GM19328 (cell line): ENCODE measurements at regions not wholly inside any gene's neighbourhood (a gene's known extent, or its start where the extent isn't known, plus 50 kb on each side); places are given as distances from the start of the nearest gene placed in this dataset.
"Not testable (repeated sequence)": the region's sequence is repeated elsewhere in the genome, so short reads cannot be mapped to it uniquely, and the experiment has no call there.

ENCODE experiments used
- ATAC-seq: cut with Tn5 transposase; IDR thresholded peaks from one replicate; pipeline ENCODE4 v1.9.1; 2021; ENCODE audit warnings: mild to moderate bottlenecking, moderate library complexity; ENCODE audit not compliant: unreplicated experiment

GRCh38 chr14:88981948-88982347, 157.5 kb downstream of the TTC8 start:
- ATAC-seq = no peak

DNA sequence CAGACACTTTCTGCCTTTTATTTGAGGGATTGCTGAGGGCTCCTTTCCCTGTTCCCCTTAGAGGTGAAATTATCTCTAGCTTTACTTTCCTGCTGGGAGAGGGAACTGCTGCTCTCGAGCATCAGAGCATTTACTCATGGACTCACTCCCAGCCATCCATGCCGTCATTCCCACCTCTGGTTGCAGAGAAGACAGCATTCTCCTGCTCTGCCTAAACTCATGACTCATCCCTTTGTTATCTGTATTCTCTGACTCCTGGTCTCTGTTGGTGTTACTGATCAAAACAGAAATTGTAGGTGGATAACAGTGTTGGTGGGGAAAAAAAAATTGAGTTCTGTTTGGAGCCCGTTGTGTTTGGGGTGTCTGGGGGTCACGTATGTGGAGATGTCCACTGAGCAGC, 159.3 kb downstream of the TTC8 start:
- no peak for ATAC-seq

DNA sequence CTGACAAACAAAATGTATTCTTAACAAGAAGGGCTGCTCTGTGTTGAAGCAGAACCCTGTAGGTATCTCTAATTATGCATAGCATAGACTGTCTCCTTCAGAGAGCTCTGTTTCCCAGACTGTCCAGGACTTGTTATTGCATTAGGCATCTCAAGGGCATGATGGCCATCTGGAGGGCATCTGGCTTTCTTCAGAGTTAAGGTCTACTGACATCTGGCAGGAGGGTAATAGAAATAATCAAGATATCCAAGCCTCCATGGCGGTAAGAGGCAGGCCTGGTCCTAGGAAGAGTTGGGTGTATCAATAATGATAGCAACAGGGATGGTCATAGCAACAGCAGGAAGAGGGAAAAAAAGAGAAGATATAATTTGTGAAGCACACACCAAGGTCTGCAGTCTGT, 161.2 kb downstream of the TTC8 start:
- ATAC-seq = no peak

DNA sequence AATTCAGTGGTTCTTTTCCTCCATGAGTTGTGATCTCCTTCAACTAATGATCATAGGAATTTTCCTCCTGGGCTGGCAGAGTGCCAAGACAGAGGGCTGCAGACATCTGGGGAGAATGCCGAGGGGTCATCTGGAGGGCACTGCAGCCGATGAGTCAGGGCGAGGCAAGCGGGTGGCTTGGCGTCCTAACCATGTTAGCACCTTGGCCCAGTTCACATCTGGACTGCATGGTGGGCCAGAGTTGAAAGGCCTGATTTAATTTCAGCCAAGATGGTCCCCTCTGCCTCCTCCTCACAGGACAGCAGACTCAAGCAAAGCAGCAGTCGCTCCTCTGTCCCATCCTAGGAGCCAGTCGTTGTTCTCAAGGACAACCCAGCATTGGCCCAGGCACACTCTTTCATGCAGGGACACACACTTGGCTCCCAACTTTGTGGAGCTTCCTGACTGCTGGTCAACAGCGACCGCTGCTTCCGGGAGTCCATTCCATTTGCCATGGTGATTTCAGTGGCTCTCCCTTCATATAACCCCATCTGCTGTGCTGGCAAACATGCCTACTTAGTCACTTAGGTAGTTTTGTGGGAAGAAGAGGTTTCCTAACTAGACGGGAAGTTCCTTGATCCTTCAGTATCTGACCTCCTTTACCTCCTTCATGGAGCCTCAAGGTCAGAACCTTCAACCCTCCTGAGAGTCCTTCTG, 161.8 kb downstream of the TTC8 start:
- ATAC-seq = no peak

DNA sequence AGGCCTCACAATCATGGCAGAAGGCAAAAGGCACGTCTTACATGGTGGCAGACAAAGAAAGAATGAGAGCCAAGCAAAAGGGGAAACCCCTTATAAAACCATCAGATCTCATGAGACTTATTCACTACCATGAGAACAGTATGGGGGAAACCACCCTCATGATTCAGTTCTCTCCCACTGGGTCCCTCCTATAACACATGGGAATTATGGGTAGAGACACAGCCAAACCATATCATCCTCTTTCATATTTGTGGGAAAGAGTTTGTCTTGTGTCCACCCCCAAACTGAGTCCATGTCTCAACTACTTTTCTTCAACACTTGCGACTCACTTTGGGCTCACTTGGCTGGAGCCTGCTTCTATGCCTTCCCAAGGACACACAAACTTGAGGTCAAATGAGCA, 162.5 kb downstream of the TTC8 start:
- not testable (repeated sequence) for ATAC-seq

DNA sequence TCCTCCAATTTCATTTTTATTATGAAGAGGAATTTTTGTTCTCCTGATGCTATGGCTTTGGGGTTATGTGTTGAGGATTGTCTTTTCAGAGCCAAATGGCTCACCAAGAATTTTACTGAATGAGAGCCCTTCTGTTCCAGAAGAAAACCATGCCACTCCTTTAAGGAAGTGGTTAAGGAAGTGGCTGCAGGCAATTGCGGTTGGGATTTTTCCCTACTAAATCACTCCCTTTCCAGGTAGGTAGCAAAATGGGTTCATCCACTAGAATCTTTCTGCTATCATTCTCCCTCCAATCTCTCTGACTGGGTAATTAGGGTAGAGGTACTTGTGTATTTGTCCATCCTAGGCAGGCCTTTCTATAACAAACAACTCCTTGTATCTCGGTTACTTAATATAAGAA, 163.1 kb downstream of the TTC8 start:
- no peak for ATAC-seq

DNA sequence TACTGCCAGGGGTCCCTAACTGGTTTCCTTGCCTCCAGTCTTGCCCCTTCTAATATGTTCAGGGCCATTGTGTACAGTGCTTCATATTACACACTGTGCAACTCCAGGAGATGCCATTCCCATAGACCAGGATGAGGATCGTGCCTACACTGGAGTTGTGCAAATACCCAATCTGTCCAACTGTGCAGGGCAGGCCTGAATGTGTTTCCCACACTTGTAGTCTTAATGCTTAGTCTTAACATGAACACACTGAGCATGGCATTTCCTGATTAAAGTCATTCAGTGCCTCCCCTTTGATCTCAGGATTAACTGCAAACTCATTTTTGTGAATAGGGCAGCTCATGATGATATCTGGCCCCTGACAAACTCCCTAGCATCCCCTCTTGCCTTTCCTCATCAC, 165.5 kb downstream of the TTC8 start:
- ATAC-seq = no peak

GRCh38 chr14:88990856-88991255, 166.4 kb downstream of the TTC8 start:
- no peak for ATAC-seq

- ATAC-seq = no peak
Measured at GRCh38 chr14:88992011-88992410, 167.6 kb downstream of the TTC8 start.

DNA sequence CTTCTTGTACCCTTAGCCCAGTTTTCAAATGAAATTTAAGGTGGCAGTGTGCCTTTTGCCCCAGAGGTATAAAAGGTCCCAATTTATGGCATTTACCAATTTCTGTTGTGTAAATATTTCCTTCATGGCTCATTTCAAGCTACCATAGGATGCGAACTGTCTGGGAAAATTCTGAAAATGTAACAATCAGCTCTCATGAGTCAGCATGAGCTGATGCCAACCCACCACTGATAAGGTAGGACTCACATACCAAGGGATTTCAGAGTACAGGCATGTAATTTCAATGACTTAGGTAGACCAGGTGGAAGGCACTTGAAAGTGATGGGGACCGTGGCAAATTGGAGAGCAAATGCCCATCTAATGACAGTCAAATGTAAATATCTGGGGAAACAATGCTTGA, 169.5 kb downstream of the TTC8 start:
- no peak for ATAC-seq

GRCh38 chr14:88995437-88996198, 171.2 kb downstream of the TTC8 start:
- no peak for ATAC-seq

GRCh38 chr14:88998027-88998426, 173.6 kb downstream of the TTC8 start:
- ATAC-seq = no peak

DNA sequence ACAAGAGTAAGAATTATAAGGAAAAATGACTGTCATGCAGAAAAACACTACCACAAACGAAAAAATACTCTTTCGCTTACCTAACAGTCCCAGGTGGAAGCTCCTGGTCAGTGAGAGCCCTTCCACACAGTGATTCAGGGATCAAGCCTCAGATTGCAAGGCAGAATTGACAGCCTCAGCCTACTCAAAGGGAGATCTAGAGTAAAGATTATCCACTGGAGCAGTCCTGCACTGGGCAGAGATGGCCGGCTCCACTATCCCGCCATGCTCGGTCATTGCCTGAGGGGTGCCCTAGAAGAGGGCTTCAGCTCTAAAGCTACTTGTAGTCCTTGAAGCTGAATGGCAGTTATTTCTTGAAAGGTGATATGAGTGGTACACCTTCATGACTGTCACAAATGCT, 174.7 kb downstream of the TTC8 start:
- no peak for ATAC-seq

- ATAC-seq = no peak
Measured at GRCh38 chr14:89000007-89000942, 175.8 kb downstream of the TTC8 start.

DNA sequence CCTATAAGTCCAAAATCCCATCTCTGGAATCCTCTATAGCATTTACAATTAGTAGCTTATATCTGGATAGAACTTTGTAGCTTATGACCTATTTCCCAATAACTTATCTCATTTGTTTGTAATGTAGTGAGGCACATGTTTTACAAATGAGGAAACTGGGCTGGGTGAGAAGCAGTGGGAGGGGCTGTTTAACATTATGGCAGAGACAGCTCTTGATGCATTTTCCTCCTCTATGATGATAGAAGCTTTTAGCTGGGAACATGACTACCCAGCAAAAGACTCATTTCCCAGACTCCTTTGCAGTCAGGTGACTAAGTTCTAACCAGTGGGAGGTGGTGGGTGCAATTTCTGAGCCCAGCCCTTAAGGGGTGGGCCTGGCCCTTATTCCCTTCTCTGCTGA, 179.7 kb downstream of the TTC8 start:
- ATAC-seq = no peak

DNA sequence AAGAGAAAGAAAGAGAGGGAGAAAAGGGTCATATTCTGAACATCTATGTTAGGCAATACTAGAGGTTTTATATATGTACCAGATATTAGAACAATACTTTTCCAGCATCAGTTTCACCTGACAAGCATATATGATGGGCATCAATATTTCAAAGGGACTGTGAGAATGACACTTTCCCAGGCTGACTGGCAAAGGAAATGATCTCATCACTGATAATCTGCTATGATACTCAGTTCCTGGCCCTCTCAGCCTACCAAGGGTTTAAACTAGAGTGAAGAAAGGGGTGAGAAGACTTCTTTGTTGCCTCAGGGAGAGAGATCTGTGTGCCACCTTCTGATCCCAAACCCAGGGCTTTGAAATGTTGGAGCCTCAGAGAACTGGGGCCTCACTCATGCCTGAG, 183.5 kb downstream of the TTC8 start:
- ATAC-seq = no peak

GRCh38 chr14:89011355-89012281, 187.2 kb downstream of the TTC8 start:
- ATAC-seq = no peak

DNA sequence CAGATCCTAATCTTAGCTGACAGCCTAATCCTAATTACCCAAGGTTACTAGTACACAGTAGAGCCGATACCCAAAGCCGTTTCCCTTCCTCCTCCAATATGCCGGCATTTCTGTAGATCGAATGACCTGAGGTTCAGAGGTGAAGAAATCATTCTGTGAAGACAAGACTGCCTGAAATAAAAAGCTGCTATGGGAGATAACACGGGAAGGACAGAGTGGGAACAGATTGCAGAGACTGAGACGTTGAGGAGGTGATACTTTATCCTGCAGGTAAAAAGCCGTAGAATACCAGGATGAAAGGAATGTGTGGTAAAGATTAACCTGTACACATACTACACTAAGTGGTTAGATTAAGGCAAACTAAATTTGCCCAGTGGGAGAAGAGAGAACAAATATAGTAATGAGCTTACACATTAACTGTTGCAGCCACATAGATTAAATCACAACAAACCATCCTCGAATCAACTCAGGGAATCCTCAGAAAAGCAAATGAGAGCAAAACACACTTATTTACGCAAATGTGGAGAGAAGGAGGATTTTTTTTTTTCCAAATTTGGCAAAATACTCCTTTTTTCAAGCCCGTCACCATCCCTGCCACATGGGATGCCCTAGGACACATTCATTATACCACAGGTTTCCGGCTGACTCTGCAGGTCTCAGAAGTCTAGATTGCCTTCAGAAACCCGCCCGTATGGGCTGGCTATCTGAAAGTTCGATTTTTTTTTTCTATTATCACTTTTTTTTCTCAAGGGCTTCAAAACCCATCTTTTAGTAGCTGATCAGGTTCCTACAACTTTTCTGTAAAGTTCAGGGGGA, 188.0 kb downstream of the TTC8 start:
- ATAC-seq = no peak

DNA sequence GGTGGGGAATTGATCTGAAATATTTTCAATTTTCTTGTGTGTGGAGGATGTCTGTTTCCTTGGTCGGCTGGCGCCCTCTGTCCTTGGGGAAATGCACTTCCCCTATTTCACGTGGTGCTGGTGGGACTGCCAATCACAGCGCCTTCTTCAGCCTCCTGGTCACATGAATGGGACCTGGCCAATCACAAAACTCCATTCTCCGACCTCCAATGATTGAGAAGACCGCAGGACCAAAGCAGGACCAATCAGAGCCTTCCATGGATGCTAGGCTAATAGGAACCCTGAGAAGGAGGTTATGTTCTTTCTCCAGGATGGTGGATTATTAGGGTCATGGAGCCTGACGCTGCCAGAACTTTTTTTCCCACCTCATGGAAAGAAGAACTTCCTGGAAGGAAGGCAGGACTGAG, 188.7 kb downstream of the TTC8 start:
- no peak for ATAC-seq
